ENCODE measurements at regions not wholly inside any gene's neighbourhood (a gene's known extent, or its start where the extent isn't known, plus 50 kb on each side); places are given as distances from the start of the nearest gene placed in this dataset.

GRCh38 chrX:110992611-110993010 is 103.4 kb upstream of the PAK3 start:
- no peak overlapping the region for H3K4me3 ChIP-seq
- no peaks in the 10 kb centered on the region for H4K20me1 ChIP-seq (ENCODE audit: control insufficient read depth, insufficient read depth)
- intact Hi-C loops (cut with micrococcal nuclease; ENCODE audit: unreplicated experiment): loop anchor here (1.0 to 10.0 kb wide), 3 partner anchors 110 to 452 kb away; no protein-coding TSS in a partner anchor
- H3K4me1 ChIP-seq (ENCODE audit: control insufficient read depth, insufficient read depth, low read length): no peaks in the 10 kb centered on the region
- H3K9ac ChIP-seq (ENCODE audit: control insufficient read depth, insufficient read depth, low read length): no peak overlapping the region
- peak; percentile 75 for FAIRE-seq
- no TSS peak for BruUV-seq (replicated peaks)
- no peak for DNase-seq (ENCODE audit: low read depth, low spot score)
- no peak overlapping the region for H3K27ac ChIP-seq (ENCODE audit: control insufficient read depth, insufficient read depth)
- H3K9me3 ChIP-seq (replicated peaks; ENCODE audit: control insufficient read depth, insufficient read depth, low read length): no peaks in the 10 kb centered on the region
- H2AFZ ChIP-seq (ENCODE audit: control insufficient read depth, low read depth, low read length): no peak overlapping the region
- 5% methylated on average over 8 of the region's 8 CpGs for WGBS (ENCODE audit: insufficient coverage, insufficient replicate concordance, low lambda C conversion rate, missing lambda C conversion rate)
- H3K4me2 ChIP-seq (ENCODE audit: control insufficient read depth, insufficient read depth): no peak overlapping the region
- TF ChIP-seq ZNF622 (IDR thresholded peaks at IDR 0.05): no peak
- TF ChIP-seq E2F4 (IDR thresholded peaks at IDR 0.05; ENCODE audit: low read depth, low read length): no peak
- TF ChIP-seq BRCA1 (IDR thresholded peaks at IDR 0.05; ENCODE audit: low read depth, low read length): no peak
- TF ChIP-seq RAD21 (IDR thresholded peaks at IDR 0.05; ENCODE audit: insufficient read depth, low read depth, low read length): peak; percentile 40; the same call in 1 of the 2 replicates
- TF ChIP-seq CTCF (IDR thresholded peaks at IDR 0.05 in 2 of 3, conservative IDR thresholded peaks at IDR 0.05 in 1 of 3; ENCODE audit: control insufficient read depth in 2 of 3, extremely low read depth in 1 of 3, insufficient read depth in 1 of 3, low read depth in 3 of 3, low read length in 3 of 3): peak; percentile 49 to 61 (median 56)
- no peak for TF ChIP-seq MTA2 (IDR thresholded peaks at IDR 0.05; ENCODE audit: low read depth)
- no peak for TF ChIP-seq GABPA (IDR thresholded peaks at IDR 0.05; ENCODE audit: low read depth)
- TF ChIP-seq RUNX3 (IDR thresholded peaks at IDR 0.05; ENCODE audit: low read length): no peak
- peak; percentile 44; the same call in 1 of the 2 replicates for TF ChIP-seq SMC3 (IDR thresholded peaks at IDR 0.05; ENCODE audit: borderline replicate concordance, low read length)
- SMC1A ChIA-PET (ENCODE audit: uncharacterized antibody, unreplicated experiment): interaction anchor here (1.0 to 1.6 kb wide), 3 partner anchors 251 to 455 kb away, joined by 3 to 5 read pairs (median 3); no protein-coding TSS in a partner anchor
- POLR2A ChIA-PET: no interaction called here
- H3K27me3 ChIP-seq (replicated peaks in 1 of 2; ENCODE audit: control insufficient read depth in 2 of 2, insufficient read depth in 2 of 2, low read length in 1 of 2): no peaks in the 10 kb centered on the region
- H3K36me3 ChIP-seq (ENCODE audit: control insufficient read depth in 2 of 2, insufficient read depth in 2 of 2, low read length in 1 of 2): no peaks in the 10 kb centered on the region
- CTCF ChIA-PET: interaction anchor here (0.8 to 1.7 kb wide), 6 partner anchors 11 to 620 kb away, joined by 3 to 7 read pairs (median 4); no protein-coding TSS in a partner anchor
- ATAC-seq: peak; percentile 76
- RAD21 ChIA-PET (ENCODE audit: unreplicated experiment): no interaction called here
- in situ Hi-C loops (cut with MboI): loop anchor here (10.0 kb wide), 1 partner anchor 252 kb away; no protein-coding TSS in a partner anchor
- H3K79me2 ChIP-seq (ENCODE audit: control insufficient read depth, insufficient read depth, low read length): no peaks in the 10 kb centered on the region
